K562 (cell line): ENCODE measurements at regions not wholly inside any gene's neighbourhood (a gene's known extent, or its start where the extent isn't known, plus 50 kb on each side); places are given as distances from the start of the nearest gene placed in this dataset.

ENCODE experiments used
- ATAC-seq: fragments of 200-7000 bp; cut with Tn5 transposase; 3 replicates; pipeline ENCODE4 v1.9.1; 2020; ENCODE audit warnings: moderate library complexity
- BruUV-seq: library from RNA; stranded (reverse); fragments of 400-500 nt; replicated peaks from 2 replicates; lab custom pipeline; 2021; lab: Mats Ljungman, UMichigan
- CTCF ChIA-PET: fragments of 300-600 bp; formaldehyde crosslinking; extraction: SDS; loops from one replicate; lab custom pipeline; 2021; ENCODE audit warnings: low intra/inter-chr PET ratio; lab: Yijun Ruan, JAX
- POLR2A ChIA-PET: fragments of 300-600, 350-650 bp; sonication (Branson Sonifier 250); formaldehyde crosslinking; extraction: SDS; loops from one replicate; lab custom pipeline; 2021; ENCODE audit warnings: antibody characterized with exemption, inconsistent platforms; lab: Yijun Ruan, JAX
- DNase-seq, 4 experiments: peaks; one replicate each; pipeline versions ENCODE4 v3.0.0 to v3.0.0-alpha.2; 2011 to 2018; ENCODE audit warnings: low spot score in 3 of 4, mixed read lengths in 3 of 4; ENCODE audit errors: extremely low read depth in 1 of 4
- FAIRE-seq: peaks from 2 replicates; lab custom pipeline; 2011; peaks lifted over from hg19 to GRCh38; lab: Jason Lieb, UNC
- H2AFZ ChIP-seq: 2 replicates; pipeline ENCODE4 v1.6.0; 2011; ENCODE audit warnings: low read depth, low read length, control low read depth, inconsistent platforms
- H3K27ac ChIP-seq: fragments of 200-600 bp; 3 replicates; pipeline ENCODE4 v1.8.0; 2011; ENCODE audit warnings: low read depth, mild to moderate bottlenecking, control low read depth, inconsistent platforms, low read length, moderate library complexity, mixed read lengths; ENCODE audit errors: extremely low read depth
- H3K27me3 ChIP-seq, 2 experiments: fragments of 300-600 bp in 1 of 2; 2 replicates in 1 of 2; 3 replicates in 1 of 2; pipeline versions ENCODE4 v1.6.0 to v1.8.0; 2011; ENCODE audit warnings: inconsistent platforms in 2 of 2, low read length in 2 of 2, mild to moderate bottlenecking in 1 of 2, mixed read lengths in 1 of 2, moderate library complexity in 1 of 2; ENCODE audit not compliant: control insufficient read depth in 2 of 2, insufficient read depth in 2 of 2
- H3K36me3 ChIP-seq: fragments of 300-600 bp; 3 replicates; pipeline ENCODE4 v1.8.0; 2011; ENCODE audit warnings: mild to moderate bottlenecking, low read length, inconsistent platforms; ENCODE audit not compliant: control insufficient read depth, insufficient read depth
- H3K4me1 ChIP-seq, 2 experiments: fragments of 200-600 bp in 1 of 2; replicated peaks in 1 of 2; 2 replicates in 1 of 2; 3 replicates in 1 of 2; pipeline versions ENCODE4 v1.5.1 to v1.8.0; 2011; ENCODE audit warnings: inconsistent platforms in 2 of 2, low read length in 2 of 2, mild to moderate bottlenecking in 1 of 2, mixed read lengths in 1 of 2, moderate library complexity in 1 of 2; ENCODE audit not compliant: control insufficient read depth in 2 of 2, insufficient read depth in 2 of 2
- H3K4me2 ChIP-seq: 2 replicates; pipeline ENCODE4 v1.6.1; 2011; ENCODE audit warnings: low read length, control low read depth, inconsistent platforms, mixed read lengths; ENCODE audit not compliant: insufficient read depth
- H3K4me3 ChIP-seq: fragments of 200-600 bp; sonication (generic), shearing (Covaris generic); 2 replicates; pipeline ENCODE4 v1.5.1; 2016; ENCODE audit warnings: control low read depth, inconsistent platforms
- H3K79me2 ChIP-seq: fragments of 200-600 bp; 3 replicates; pipeline ENCODE4 v1.8.0; 2011; ENCODE audit warnings: low read length, inconsistent platforms; ENCODE audit not compliant: control insufficient read depth, insufficient read depth
- H3K9ac ChIP-seq, 2 experiments: 2 replicates each; pipeline versions ENCODE4 v1.6.0 to v1.6.1; 2011; ENCODE audit warnings: low read depth in 2 of 2, low read length in 2 of 2, control low read depth in 1 of 2, inconsistent platforms in 1 of 2, mild to moderate bottlenecking in 1 of 2, mixed read lengths in 1 of 2; ENCODE audit not compliant: insufficient read depth in 1 of 2
- H3K9me1 ChIP-seq: one replicate; pipeline ENCODE4 v1.6.0; 2011; ENCODE audit warnings: inconsistent platforms, mild to moderate bottlenecking, low read length, moderate library complexity; ENCODE audit not compliant: control insufficient read depth, insufficient read depth
- H3K9me3 ChIP-seq: replicated peaks from 2 replicates; pipeline ENCODE4 v1.5.1; 2011; ENCODE audit warnings: low read depth, low read length, inconsistent platforms; ENCODE audit not compliant: control insufficient read depth, insufficient read depth
- H4K20me1 ChIP-seq: replicated peaks from 2 replicates; pipeline ENCODE4 v1.6.1; 2011; ENCODE audit warnings: low read length, inconsistent platforms, mixed read lengths; ENCODE audit not compliant: control insufficient read depth, insufficient read depth
- BDP1 ChIP-seq: IDR thresholded peaks from 3 replicates; pipeline ENCODE4 v1.6.1; 2011; ENCODE audit not compliant: insufficient read length, insufficient read depth
- FIP1L1 ChIP-seq: fragments of 200-400 bp; formaldehyde crosslinking; IDR thresholded peaks from 2 replicates; pipeline ENCODE4 v1.6.1; 2018; ENCODE audit warnings: mild to moderate bottlenecking, low read depth, low read length; ENCODE audit not compliant: poor library complexity, severe bottlenecking
- HCFC1 ChIP-seq: IDR thresholded peaks from 2 replicates; pipeline ENCODE4 v1.6.1; 2012; ENCODE audit warnings: low read depth, low read length, improper control_type of control experiment
- KAT8 ChIP-seq: fragments of 450-650 bp; IDR thresholded peaks from 2 replicates; pipeline ENCODE4 v1.6.1; 2016; ENCODE audit warnings: low read depth, mild to moderate bottlenecking
- RBM25 ChIP-seq: fragments of 200-400 bp; formaldehyde crosslinking; IDR thresholded peaks from 2 replicates; pipeline ENCODE4 v1.6.1; 2018; ENCODE audit warnings: low read length, low read depth, moderate library complexity; ENCODE audit not compliant: severe bottlenecking
- RNF219 ChIP-seq: fragments of 250-450 bp; sonication (Bioruptor Pico); IDR thresholded peaks from 2 replicates; pipeline ENCODE4 v1.5.0; 2022; ENCODE audit warnings: mild to moderate bottlenecking
- SETDB1 ChIP-seq: IDR thresholded peaks from one replicate; pipeline ENCODE4 v1.6.1; 2012; ENCODE audit warnings: low read length, control low read depth, inconsistent platforms
- SLC30A9 ChIP-seq: fragments of 250-450 bp; sonication (Bioruptor Pico); IDR thresholded peaks from 2 replicates; pipeline ENCODE4 v1.8.0; 2022; ENCODE audit warnings: mild to moderate bottlenecking, moderate library complexity
- ZFP30 ChIP-seq: fragments of 250-450 bp; sonication (Bioruptor Pico); IDR thresholded peaks from 2 replicates; pipeline ENCODE4 v1.8.0; 2022; ENCODE audit warnings: moderate library complexity, mild to moderate bottlenecking, inconsistent platforms, borderline replicate concordance
- ZNF133 ChIP-seq: fragments of 250-450 bp; sonication (Bioruptor Pico); IDR thresholded peaks from 2 replicates; pipeline ENCODE4 v1.4.0; 2020; ENCODE audit warnings: mild to moderate bottlenecking
- ZNF217 ChIP-seq: sonication (generic); formaldehyde crosslinking; IDR thresholded peaks from 2 replicates; pipeline ENCODE4 v1.8.0; 2022; ENCODE audit warnings: mild to moderate bottlenecking, missing genetic modification reagents
- ZNF311 ChIP-seq: fragments of 250-450 bp; sonication (Bioruptor Pico); IDR thresholded peaks from 2 replicates; pipeline ENCODE4 v1.4.0; 2020; ENCODE audit warnings: mild to moderate bottlenecking, moderate library complexity
- ZNF354B ChIP-seq: fragments of 250-450 bp; sonication (Bioruptor Pico); IDR thresholded peaks from 2 replicates; pipeline ENCODE4 v1.4.0; 2020
- ZNF507 ChIP-seq: conservative IDR thresholded peaks from 2 replicates; pipeline ENCODE4 v1.6.1; 2017; ENCODE audit warnings: missing genetic modification characterization, missing compliant biosample characterization
- WGBS: fragments of 100-300 bp; shearing (Covaris generic); methylation state at CpG from one replicate; pipeline ENCODE4 v1.1.6; 2016; ENCODE audit warnings: low coverage, mixed read lengths; ENCODE audit not compliant: insufficient coverage; ENCODE audit errors: missing lambda C conversion rate; 5-methylcytosine and 5-hydroxymethylcytosine counted together
- in situ Hi-C: fragments of 300-500 bp; cut with MboI; formaldehyde crosslinking; loops from 4 replicates; pipeline ENCODE4 v1.15.0; 2018; ENCODE audit warnings: inconsistent platforms, mixed read lengths
- intact Hi-C: fragments of 100-400 bp; cut with micrococcal nuclease; formaldehyde crosslinking; loops from 2 replicates; pipeline ENCODE4 v1.14.2; 2022

DNA sequence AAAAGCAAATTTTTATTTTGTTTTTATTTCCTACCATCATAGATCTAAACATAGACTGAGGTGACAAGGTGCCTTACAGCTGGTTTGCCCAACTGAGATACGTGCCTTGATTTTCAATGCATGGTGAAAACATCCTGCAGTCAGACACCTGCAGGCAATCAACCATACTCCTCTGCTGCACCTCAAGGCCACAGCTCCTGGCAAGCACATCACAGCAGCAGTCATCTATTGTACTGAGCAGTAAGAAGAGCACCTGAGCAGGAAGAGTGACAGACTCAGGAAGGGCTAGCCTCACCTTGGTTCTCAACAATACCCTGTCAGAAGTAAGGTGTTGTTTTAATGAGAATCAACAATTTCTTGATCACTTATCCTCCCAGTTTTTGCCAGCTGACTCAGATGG is 1206.8 kb upstream of the NRXN1 start:
- intact Hi-C loops (no loop called here), in situ Hi-C loops (no loop called here)
- Histone ChIP-seq H3K4me1 (no peaks in the 10 kb centered on the region), H3K27ac (no peak overlapping the region), H3K4me2 (no peak overlapping the region), H3K27me3 (no peaks in the 10 kb centered on the region), H3K9ac (no peak overlapping the region), H3K36me3 (no peaks in the 10 kb centered on the region), H3K4me3 (no peak overlapping the region), H3K9me3 (0 out of 2 replicates have a peak, but pooled peaks cover 2% of the 10 kb centered on the region), H3K9me1 (no peaks in the 10 kb centered on the region), H4K20me1 (no peaks in the 10 kb centered on the region), H2AFZ (no peak overlapping the region), H3K79me2 (no peaks in the 10 kb centered on the region)
- no peak for ATAC-seq
- TF ChIP-seq RNF219 (CRISPR knock-in tag), result no peak
- no peak for TF ChIP-seq ZNF133
- no peak for TF ChIP-seq ZFP30 (CRISPR knock-in tag)
- no peak for TF ChIP-seq ZNF217 (CRISPR knock-in tag)
- no peak for TF ChIP-seq RBM25
- TF ChIP-seq FIP1L1, result no peak
- no peak for TF ChIP-seq ZNF354B (CRISPR knock-in tag)
- no peak for TF ChIP-seq ZNF311 (CRISPR knock-in tag)
- no peak for TF ChIP-seq SETDB1
- no peak for TF ChIP-seq HCFC1
- TF ChIP-seq BDP1, result no peak
- TF ChIP-seq ZNF507, result no peak
- no peak for TF ChIP-seq KAT8
- no peak for TF ChIP-seq SLC30A9 (CRISPR knock-in tag)
- DNase-seq, result no peak
- CTCF ChIA-PET, result no interaction called here
- BruUV-seq, result no TSS peak
- POLR2A ChIA-PET, result no interaction called here
- WGBS, result 0% methylated on average over 1 of the region's 1 CpG
- FAIRE-seq, result no peak
